Testis (tissue), 2 donors: ENCODE measurements at regions not wholly inside any gene's neighbourhood (a gene's known extent, or its start where the extent isn't known, plus 50 kb on each side); places are given as distances from the start of the nearest gene placed in this dataset.

Experiments
- POLR2A ChIP-seq: fragments of 450-650 bp; IDR thresholded peaks from one replicate; pipeline ENCODE4 v1.6.1; 2017; ENCODE audit warnings: antibody characterized with exemption, mild to moderate bottlenecking, moderate library complexity
- TF ChIP-seq, protein P1 (sequence below), 3 experiments: fragments of 450-650 bp in 2 of 3; fragments of 200-600 bp in 1 of 3; sonication (generic) in 1 of 3; IDR thresholded peaks; one replicate each; pipeline ENCODE4 v1.5.1; 2016 to 2019; ENCODE audit warnings: antibody characterized with exemption in 3 of 3, mild to moderate bottlenecking in 2 of 3, moderate library complexity in 1 of 3

DNA sequence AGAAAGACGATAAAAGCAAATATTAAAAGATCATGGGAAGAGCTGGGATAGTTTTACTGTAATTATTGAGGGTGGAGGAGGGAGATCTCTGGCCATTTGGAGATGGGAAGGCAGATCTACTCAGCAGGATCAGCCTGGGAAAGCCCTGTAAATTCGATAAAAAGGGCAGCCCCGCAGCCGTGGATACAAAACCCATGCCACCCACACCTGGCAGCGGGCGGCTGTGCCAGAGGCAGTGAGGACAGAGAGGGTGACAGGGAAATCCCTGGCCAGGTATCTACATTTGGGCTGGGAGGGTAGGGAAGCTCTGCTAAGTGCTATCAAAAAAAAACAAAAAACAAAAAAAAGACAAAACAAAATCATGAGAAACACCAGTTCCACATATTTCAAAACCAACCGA, 379.2 kb upstream of the IRX1 start:
- TF ChIP-seq, protein P1, sequence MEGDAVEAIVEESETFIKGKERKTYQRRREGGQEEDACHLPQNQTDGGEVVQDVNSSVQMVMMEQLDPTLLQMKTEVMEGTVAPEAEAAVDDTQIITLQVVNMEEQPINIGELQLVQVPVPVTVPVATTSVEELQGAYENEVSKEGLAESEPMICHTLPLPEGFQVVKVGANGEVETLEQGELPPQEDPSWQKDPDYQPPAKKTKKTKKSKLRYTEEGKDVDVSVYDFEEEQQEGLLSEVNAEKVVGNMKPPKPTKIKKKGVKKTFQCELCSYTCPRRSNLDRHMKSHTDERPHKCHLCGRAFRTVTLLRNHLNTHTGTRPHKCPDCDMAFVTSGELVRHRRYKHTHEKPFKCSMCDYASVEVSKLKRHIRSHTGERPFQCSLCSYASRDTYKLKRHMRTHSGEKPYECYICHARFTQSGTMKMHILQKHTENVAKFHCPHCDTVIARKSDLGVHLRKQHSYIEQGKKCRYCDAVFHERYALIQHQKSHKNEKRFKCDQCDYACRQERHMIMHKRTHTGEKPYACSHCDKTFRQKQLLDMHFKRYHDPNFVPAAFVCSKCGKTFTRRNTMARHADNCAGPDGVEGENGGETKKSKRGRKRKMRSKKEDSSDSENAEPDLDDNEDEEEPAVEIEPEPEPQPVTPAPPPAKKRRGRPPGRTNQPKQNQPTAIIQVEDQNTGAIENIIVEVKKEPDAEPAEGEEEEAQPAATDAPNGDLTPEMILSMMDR (IDR thresholded peaks at IDR 0.05): no peak
- TF ChIP-seq POLR2A: no peak
